DMS79 treated with DMSO at 0.1 percent for 48 hours (cell line): ENCODE measurements at regions not wholly inside any gene's neighbourhood (a gene's known extent, or its start where the extent isn't known, plus 50 kb on each side); places are given as distances from the start of the nearest gene placed in this dataset.
A peak's percentile ranks its signal among the peaks of the same experiment; 100 is the strongest.
"Not testable (repeated sequence)": the region's sequence is repeated elsewhere in the genome, so short reads cannot be mapped to it uniquely, and the experiment has no call there.

Source experiments
- DNase-seq: peaks from one replicate; lab custom pipeline; 2025; lab: John Stamatoyannopoulos, UW

- DNase-seq: no peak
Observed at GRCh38 chr7:50251765-50252164, 52.8 kb upstream of the IKZF1 start.

GRCh38 chr7:50246551-50246950, 58.0 kb upstream of the IKZF1 start:
- DNase-seq: no peak

GRCh38 chr7:50242111-50242510, 62.4 kb upstream of the IKZF1 start:
- DNase-seq: not testable (repeated sequence)

GRCh38 chr7:50240699-50241098, 63.8 kb upstream of the IKZF1 start:
- not testable (repeated sequence) for DNase-seq

- no peak for DNase-seq
Observed at GRCh38 chr7:50229964-50230363, 74.6 kb upstream of the IKZF1 start.

GRCh38 chr7:50228148-50228547, 76.4 kb upstream of the IKZF1 start:
- no peak for DNase-seq

- DNase-seq: no peak
Observed at GRCh38 chr7:50227726-50228125, 76.8 kb upstream of the IKZF1 start.

GRCh38 chr7:50226669-50227068, 77.8 kb upstream of the IKZF1 start:
- DNase-seq: no peak

GRCh38 chr7:50226145-50226544, 78.4 kb upstream of the IKZF1 start:
- no peak for DNase-seq

GRCh38 chr7:50221433-50221832, 83.1 kb upstream of the IKZF1 start:
- no peak for DNase-seq

GRCh38 chr7:50221028-50221427, 83.5 kb upstream of the IKZF1 start:
- no peak for DNase-seq

- no peak for DNase-seq
Observed at GRCh38 chr7:50220273-50220672, 84.2 kb upstream of the IKZF1 start.

- peak; percentile 88 for DNase-seq
Observed at GRCh38 chr7:50217821-50218281, 86.7 kb upstream of the IKZF1 start.

GRCh38 chr7:50217401-50217800, 87.1 kb upstream of the IKZF1 start:
- no peak for DNase-seq

GRCh38 chr7:50216626-50217025, 87.9 kb upstream of the IKZF1 start:
- DNase-seq: no peak

- DNase-seq: no peak
Observed at GRCh38 chr7:50214771-50215170, 89.7 kb upstream of the IKZF1 start.

- DNase-seq: no peak
Observed at GRCh38 chr7:50214126-50214670, 90.3 kb upstream of the IKZF1 start.

GRCh38 chr7:50213622-50214017, 90.9 kb upstream of the IKZF1 start:
- DNase-seq: no peak

- DNase-seq: no peak
Observed at GRCh38 chr7:50212666-50213621, 91.6 kb upstream of the IKZF1 start.

- DNase-seq: no peak
Observed at GRCh38 chr7:50212016-50212325, 92.5 kb upstream of the IKZF1 start.

GRCh38 chr7:50211130-50212015, 93.1 kb upstream of the IKZF1 start:
- DNase-seq: no peak

GRCh38 chr7:50210706-50211115, 93.8 kb upstream of the IKZF1 start:
- DNase-seq: no peak
